ENCODE measurements at regions not wholly inside any gene's neighbourhood (a gene's known extent, or its start where the extent isn't known, plus 50 kb on each side); places are given as distances from the start of the nearest gene placed in this dataset.
A peak's percentile ranks its signal among the peaks of the same experiment; 100 is the strongest.

- DNase-seq (ENCODE audit: low read depth), result peak; percentile 75
Observed at GRCh38 chr2:42901076-42901640, 108.8 kb upstream of the HAAO start.

- DNase-seq (ENCODE audit: low read depth), result no peak
Observed at GRCh38 chr2:42900289-42900891, 108.0 kb upstream of the HAAO start.

GRCh38 chr2:42897358-42897757 is 105.0 kb upstream of the HAAO start:
- no peak for DNase-seq (ENCODE audit: low read depth)

GRCh38 chr2:42895791-42896135 is 103.4 kb upstream of the HAAO start:
- DNase-seq (ENCODE audit: low read depth), result no peak

GRCh38 chr2:42895134-42895790 is 102.9 kb upstream of the HAAO start:
- no peak for DNase-seq (ENCODE audit: low read depth)

- DNase-seq (ENCODE audit: low read depth), result no peak
Observed at GRCh38 chr2:42893047-42893758, 100.8 kb upstream of the HAAO start.

- DNase-seq (ENCODE audit: low read depth), result no peak
Observed at GRCh38 chr2:42890791-42891355, 98.5 kb upstream of the HAAO start.

GRCh38 chr2:42888321-42889245 is 96.2 kb upstream of the HAAO start:
- peak; percentile 47 for DNase-seq (ENCODE audit: low read depth)

- no peak for DNase-seq (ENCODE audit: low read depth)
Observed at GRCh38 chr2:42886921-42887320, 94.5 kb upstream of the HAAO start.

- no peak for DNase-seq (ENCODE audit: low read depth)
Observed at GRCh38 chr2:42882756-42883155, 90.4 kb upstream of the HAAO start.

- DNase-seq (ENCODE audit: low read depth), result peak; percentile 69
Observed at GRCh38 chr2:42881732-42882131, 89.3 kb upstream of the HAAO start.

GRCh38 chr2:42880738-42881690 is 88.6 kb upstream of the HAAO start:
- DNase-seq (ENCODE audit: low read depth), result no peak

GRCh38 chr2:42879913-42880737 is 87.7 kb upstream of the HAAO start:
- DNase-seq (ENCODE audit: low read depth), result no peak

- DNase-seq (ENCODE audit: low read depth), result no peak
Observed at GRCh38 chr2:42879121-42879705, 86.8 kb upstream of the HAAO start.

GRCh38 chr2:42878581-42878980 is 86.2 kb upstream of the HAAO start:
- peak; percentile 79 for DNase-seq (ENCODE audit: low read depth)

- DNase-seq (ENCODE audit: low read depth), result no peak
Observed at GRCh38 chr2:42877936-42878335, 85.6 kb upstream of the HAAO start.

GRCh38 chr2:42877511-42877910 is 85.1 kb upstream of the HAAO start:
- no peak for DNase-seq (ENCODE audit: low read depth)

- no peak for DNase-seq (ENCODE audit: low read depth)
Observed at GRCh38 chr2:42876326-42876751, 84.0 kb upstream of the HAAO start.

- DNase-seq (ENCODE audit: low read depth), result no peak
Observed at GRCh38 chr2:42875880-42876279, 83.5 kb upstream of the HAAO start.
